T-helper 2 cell (primary cell): ENCODE measurements at regions not wholly inside any gene's neighbourhood (a gene's known extent, or its start where the extent isn't known, plus 50 kb on each side); places are given as distances from the start of the nearest gene placed in this dataset.
"Not testable (repeated sequence)": the region's sequence is repeated elsewhere in the genome, so short reads cannot be mapped to it uniquely, and the experiment has no call there.

Source experiments
- DNase-seq, 5 experiments: peaks; one replicate each; pipeline versions ENCODE4 v3.0.0 to v3.0.0-alpha.2; 2012 to 2022

DNA sequence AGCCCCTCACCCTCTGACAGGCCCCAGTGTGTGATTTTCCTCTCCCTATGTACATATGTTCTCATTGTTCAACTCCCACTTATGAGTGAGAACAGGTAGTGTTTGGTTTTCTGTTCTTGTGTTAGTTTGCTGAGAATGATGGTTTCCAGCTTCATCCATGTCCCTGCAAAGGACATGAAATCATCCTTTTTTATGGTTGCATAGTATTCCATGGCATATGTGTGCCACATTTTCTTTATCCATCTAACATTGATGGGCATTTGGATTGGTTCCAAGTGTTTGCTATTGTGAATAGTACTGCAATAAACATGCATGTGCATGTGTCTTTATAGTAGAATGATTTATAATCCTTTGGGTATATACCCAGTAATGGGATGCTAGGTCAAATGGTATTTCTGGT, 223.7 kb upstream of the VLDLR start:
- DNase-seq: not testable (repeated sequence)

DNA sequence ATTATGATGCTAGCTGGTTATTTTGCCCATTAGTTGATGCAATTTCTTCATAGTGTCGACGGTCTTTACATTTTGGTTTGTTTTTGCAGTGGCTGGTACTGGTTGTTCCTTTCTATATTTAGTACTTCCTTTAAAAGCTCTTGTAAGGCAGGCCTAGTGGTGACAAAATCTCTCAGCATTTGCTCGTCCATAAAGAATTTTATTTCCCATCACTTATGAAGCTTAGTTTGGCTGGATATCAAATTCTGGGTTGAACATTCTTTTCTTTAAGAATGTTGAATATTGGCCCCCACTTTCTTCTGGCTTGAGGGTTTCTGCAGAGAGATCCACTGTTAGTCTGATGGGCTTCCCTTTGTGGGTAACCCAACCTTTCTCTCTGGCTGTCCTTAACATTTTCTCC, 219.8 kb upstream of the VLDLR start:
- DNase-seq: not testable (repeated sequence)

DNA sequence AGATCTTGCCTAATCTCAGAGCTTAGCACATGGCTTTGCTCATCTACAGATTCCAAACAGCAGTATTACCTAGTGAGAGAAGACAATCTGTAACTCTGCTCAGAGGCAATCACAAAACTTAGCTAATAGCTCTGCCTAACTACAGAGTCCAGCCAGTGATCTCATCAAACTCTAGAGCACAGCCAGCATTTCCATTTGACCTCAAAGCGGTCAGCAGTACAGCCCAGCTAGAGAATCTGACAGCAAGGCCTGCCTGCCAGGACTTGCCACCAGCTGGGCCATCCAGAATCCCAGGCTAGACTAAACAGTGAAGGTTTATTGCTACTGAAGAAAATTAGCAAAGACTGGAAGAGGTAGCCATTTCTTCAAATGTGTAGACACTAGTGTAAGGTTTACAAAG, 217.9 kb upstream of the VLDLR start:
- no peak for DNase-seq

DNA sequence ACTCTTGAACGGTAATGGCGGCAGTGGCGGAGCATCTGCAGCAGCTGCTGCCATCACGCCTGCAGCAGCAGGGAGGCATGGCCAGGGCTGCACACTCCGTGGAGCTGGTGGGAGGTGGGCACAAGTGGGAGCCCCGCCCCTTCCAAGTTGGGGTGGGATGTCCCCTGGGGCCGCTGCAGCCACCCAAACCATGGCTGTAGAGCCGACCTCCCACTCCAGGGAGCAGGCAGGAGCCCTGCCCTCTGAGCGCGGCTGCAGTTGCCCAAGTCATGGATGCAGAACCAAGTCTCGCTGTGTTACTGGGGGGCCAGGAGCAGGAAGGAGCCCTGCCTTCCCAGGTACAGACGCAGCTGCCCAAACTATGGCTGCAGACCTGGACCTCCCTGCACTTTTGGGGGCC, 215.3 kb upstream of the VLDLR start:
- DNase-seq: no peak

DNA sequence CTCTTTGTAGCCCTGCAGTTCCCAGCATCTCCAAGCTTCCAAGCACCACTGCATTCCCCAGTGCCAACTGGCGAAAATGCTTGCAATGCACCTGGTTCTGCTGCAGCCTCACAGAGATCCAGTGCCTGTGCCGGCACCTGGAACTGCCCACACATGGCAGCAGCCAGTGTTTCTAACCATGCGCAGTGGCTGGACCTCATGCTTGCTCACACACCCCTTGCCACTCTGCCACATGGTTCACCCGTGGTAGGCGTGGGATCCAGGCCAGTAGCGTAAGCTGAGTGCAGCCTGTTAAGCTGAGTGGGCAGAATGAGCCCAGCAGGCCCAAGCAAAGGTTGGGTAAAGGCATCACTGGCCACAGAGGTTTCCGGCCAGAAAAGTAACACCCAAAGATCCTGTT, 214.1 kb upstream of the VLDLR start:
- DNase-seq: no peak

DNA sequence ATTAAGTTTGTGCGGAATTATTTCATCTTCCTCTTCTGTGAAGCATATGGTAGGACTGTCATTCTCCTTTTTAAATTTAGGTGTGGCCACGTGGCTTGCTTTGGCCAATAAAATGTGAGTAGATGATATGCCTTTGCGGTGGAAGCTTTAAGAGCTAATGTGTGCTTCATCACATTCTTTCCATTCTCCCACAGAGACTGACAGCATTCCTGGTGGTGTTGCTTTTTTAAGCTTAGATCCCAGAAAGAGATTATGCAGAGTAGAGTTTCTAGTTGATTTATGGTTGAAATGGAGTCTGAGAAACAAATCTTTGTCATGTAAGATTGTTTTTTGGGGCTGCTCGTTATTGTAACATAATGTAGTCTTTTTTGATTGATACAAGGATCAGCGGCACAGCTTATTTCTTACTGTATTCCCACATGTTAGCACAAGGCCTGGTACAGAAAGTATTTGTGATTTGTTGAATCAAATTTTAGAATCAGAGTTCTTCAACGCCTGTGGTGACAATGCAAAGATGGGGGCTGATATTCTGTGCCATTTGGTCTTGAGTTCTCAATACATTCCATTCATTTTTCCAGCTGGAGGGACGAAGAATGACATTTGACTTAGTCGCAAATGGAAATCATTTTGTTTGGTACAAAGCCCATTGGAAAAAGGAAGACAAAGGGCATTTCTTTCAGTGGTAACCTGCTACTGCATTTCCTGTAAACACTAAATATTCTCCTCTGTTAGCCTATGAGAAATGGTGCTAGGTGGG, 209.9 kb upstream of the VLDLR start:
- no peak for DNase-seq

DNA sequence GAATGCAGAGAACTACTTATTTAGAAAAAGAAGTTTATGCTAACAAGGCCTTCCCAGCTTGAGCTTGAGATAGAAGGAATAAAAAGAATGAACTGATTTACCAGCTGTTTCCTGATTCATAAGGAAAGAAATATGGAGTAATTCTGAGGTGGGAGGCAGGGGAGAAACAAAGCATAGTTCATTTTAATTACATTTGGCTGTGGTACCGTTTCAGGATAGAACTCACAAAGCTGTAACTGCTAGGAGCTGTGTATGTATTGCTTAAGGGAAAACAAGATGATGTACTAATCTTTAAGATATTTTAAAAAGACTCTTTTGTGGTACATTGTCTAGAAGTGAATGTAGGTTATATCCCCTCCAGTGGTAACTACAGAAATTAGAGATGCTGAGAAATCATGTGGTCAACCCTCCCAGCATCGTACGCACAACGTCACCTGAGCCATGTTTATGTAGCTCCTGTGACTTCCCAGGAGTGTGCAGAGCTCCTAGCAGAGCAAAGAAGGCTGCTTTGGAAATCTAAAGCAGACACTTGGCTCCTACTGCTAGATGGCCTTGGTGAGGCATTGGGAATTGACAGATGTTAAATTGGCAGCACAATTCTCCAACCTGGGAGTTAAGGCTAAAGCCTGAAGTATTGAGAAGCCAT, 208.3 kb upstream of the VLDLR start:
- DNase-seq: no peak

DNA sequence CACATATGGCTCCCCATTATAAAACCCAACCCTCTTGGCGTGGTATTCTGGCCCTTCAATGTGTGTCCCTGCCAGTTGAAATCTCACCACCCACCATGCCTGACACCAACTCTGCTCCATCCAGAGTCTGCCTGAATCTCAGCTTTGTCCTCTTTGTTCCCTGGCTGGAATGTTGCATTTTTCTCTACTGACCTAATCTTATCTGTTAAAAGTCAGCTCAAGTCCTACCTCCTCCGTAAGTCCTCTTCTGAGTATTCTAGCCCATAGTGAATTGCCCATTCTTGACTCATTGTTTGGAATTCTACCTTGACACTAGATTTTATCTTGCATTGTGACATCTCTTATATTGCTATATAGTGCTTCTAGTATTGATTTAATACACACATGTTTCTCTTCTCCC, 207.1 kb upstream of the VLDLR start:
- DNase-seq: no peak

DNA sequence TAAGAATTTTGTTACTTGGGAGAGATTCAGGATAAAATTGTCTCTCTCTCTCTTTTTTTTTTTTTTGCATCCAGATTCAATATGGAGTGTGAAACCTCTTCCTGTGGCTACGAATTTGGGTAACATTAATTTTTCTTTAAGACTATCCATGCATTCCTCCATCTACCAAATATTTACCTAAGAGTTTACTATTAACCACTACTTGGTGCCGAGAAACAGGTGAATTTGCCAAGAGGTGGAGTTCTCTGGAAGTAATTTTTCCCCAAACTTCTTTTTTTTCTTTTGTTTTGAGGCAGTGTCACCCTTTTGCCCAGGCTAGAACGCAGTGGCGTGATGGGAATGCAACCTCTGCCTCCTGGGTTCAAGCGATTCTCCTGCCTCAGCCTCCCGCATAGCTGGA, 206.3 kb upstream of the VLDLR start:
- no peak for DNase-seq

DNA sequence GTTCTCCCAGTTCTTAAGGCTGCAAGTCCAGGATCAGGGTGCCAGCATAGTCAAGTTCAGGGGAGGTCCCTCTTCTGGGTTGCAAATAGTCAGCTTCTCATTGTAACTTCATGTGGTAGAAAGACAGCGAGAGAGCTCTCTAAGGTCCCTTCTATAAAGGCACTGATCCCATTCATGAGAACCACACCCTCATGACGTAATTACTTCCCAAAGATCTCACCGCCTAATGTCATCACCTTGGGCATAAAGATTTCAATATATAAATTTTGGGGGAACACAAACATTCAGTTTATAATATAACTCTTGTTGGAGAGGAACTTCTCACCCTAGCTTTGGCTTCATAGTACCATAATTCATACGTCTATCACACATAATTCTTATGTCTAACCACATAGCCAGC, 203.9 kb upstream of the VLDLR start:
- DNase-seq: no peak

DNA sequence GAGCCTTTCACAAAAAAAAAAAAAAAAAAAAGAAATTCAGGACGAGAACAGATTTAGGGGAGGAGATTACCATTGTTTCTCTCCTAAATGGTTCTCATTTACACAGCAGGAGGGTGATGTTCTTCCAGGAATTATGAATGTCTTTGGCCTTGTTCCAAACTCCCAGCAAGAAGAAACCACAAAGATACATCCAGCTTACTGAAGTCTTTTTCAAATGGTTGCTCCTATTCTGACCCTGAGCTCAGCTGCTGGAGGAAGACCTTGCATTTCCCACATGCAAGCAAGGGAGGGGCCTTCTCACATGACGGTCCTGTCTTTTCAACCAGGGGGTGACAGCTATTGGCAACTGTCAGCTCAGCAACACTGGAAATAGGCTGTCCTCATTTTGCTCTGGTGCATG, 203.0 kb upstream of the VLDLR start:
- DNase-seq: no peak

DNA sequence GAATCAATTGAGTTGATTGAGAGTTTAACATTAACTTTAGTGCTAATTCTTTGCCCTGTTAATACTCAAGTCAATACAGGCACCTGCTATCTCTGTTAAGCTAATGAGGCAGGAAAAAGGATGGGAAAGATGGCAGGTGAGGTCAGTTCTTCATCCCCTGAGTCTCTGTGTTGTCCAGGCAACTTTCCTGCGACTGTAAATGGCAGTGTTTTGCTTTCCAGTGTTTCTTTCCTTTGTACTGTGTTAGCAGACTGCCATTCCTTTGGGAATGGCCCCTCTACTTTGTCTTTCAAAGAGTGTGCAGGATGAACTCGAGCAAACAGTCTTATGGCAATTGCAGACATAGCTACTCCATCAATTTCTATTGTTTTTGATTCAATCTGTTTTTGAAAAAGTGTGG, 202.2 kb upstream of the VLDLR start:
- no peak for DNase-seq

DNA sequence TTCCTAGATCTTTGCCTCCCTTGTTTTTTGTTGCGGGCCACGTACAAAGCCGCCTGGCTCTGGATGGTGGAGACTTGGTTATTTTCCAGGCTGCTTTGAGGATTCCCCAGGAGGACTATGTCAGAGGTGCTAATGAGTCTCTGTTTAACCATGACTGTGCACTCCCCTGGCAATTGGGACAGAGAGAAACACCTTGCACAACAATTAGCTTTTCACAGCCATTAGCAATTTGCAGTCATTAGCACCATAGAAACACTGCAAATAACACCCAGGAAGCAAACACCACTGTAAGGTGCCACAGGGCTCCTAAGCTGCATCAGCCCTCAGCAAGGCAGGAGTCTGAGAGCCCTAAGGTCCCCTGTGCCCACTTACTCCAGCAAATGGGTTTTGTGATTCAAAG, 201.0 kb upstream of the VLDLR start:
- no peak for DNase-seq

DNA sequence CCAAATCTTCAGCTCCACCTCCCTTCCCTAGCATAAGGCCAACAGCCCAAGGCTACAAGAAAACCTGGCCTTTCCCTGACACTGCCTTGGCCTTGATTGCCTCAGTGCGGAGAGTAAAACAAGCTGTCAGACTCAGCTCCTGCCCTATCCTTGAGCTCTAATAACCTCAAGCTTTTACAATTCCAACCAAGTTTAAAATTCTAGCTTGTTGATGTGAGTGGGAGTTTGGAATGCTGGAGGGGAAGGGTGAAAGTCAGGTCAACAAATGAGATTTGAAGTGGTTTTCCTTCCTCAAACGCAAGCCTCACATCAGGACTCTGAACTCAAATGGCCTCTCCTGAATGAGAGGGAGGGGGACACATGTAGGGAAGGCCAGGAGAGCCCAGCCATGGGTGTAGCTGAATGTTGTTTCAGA, 197.0 kb upstream of the VLDLR start:
- no peak for DNase-seq

DNA sequence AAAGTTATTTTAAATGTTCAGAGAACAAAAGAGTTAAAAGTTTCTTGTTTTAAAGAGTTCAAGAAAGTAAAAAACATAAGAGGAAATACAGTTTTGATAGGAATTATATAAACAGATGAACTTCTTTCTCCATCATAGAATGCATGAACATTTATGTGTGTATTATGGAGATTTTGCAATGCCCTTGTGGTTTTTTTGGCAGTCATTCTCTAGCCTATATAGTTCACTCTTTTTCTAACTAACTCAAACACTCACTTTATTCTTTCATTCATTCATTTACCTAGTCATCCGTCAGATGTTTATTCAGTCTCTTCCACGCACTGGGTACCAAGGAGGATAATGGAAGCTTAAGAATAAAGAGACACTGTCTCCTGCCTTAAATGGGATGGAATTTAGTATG, 195.9 kb upstream of the VLDLR start:
- DNase-seq: no peak

DNA sequence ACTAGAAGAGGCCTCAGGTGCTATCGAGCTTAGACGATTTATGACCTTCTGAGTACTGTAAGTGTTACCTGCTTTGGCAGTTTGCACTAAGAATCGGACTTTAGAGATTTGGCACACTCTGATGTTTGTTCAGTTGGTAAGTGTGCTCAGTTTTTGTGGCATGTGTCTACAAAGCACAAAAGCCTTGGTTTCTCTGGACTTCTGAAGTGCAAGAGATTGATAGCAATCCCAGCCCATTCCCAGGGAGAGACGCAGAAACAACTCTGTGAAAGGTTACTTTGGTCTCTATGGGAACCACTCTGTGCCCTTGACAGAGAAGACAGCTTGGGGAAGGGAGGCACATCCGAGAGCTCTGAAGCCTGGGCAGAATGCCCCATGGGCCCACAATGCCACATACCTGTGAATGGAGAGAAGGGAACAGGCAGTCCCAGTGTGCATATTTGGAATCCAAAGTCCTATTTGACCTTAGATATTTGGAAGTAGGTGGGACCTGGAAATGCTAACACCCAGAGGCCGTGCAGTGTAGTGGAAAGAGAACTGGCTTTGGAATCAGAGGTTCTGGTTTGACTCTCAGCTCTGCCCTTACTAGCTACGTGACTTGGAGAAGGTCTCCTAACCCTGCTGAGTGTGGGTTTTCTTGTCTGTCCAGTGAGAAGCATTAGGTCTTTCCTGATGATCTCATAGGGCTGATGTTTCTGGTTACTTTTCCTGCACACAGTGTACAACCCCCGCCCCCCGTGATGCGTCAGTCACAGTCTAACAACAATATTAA, 194.3 kb upstream of the VLDLR start:
- no peak for DNase-seq

DNA sequence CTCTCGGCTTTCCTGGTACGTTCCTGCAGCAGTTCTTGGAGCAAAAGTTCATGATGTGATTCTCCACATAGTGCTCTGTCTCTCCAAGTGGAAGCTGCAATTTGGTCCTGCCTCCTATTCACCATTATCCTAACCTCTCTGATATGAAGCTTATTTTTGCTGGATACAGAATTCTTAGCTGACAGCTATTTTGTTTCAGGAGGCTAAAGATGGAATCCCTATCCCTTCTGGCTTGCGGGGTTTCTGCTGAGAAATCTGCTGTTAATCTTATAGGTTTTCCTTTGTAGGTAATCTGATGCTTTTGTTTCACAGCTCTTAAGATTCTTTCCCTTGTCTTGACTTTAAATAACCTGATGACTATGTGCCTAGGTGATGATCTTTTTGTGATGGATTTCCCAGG, 181.6 kb upstream of the VLDLR start:
- no peak for DNase-seq

DNA sequence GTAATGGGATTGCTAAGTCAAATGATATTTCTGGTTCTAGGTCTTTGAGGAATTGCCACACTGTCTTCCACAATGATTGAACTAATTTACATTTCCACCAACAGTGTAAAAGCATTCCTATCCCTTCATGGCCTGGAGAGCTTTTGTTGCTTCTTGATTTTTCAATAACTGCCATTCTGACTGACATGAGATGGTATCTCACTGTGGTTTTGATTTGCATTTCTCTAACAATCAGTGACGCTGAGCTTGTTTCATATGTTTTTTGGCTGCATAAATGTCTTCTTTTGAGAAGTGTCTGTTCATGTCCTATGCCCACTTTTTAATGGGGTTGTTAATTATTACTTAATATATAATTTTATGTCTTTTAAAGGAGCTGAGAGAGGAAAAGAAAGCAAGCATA, 177.7 kb upstream of the VLDLR start:
- DNase-seq: peak in 1 of 5 experiments; percentile 24

DNA sequence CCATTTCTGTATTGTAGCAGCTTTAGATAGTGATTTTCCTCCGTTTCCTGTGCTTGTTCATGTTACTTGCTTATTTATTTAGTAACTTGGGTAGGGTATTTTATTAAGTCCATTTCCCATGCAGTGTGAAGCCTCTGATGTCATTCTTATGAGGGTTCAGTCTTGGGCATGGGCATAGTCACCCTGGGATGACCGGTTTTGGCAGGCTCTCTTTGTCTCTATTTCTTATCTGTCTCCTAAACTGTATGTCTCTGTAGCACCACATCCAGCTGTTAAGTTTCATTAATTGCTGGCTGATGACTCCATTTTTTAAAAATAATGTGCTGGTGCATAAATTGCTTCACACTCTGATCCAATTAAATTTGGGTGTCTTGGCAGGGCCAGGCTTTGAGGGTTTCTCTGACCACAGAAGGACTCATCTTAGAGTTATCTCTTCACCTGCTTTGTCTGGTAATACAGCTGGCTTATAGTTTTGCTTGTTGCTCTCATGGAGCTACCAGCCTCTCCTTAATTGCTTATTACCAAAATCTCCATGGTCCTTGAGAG, 173.3 kb upstream of the VLDLR start:
- no peak for DNase-seq

DNA sequence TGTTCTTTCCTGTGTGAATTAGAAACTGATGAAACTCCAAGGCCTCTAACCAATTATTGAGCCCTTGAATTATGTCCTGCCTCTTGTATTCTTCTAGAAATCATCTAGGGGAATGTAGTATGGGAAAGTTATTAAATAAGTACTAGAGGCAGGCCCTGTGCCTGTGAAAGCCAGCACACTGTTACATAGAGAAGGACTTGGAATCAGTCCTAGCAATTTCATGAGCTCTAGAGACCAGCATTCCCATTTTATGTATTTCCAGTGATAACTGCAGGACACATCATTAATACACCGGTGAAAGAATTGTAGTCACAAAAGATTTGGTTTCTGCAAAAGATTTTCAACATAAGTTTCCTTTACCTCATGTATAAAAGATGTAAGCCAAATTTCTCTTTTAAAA, 168.5 kb upstream of the VLDLR start:
- DNase-seq: no peak

DNA sequence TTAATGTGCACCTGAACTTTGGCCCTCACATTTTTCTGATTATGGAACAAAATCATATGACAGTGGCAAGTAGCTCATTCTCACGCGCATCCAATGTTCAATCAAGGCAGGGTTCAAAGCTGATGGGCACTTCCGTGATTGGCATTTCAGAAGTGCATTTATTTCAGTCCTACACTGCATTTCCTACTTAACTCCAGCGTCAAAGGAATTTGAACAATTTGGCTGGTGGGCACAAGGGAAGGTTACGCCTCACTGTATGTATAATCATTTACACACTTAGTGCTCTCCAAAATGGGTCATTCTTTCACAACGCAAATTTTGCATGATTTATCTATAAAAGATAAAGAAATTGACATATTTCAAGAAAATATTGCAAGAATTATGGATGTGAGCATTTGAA, 167.9 kb upstream of the VLDLR start:
- DNase-seq: no peak

DNA sequence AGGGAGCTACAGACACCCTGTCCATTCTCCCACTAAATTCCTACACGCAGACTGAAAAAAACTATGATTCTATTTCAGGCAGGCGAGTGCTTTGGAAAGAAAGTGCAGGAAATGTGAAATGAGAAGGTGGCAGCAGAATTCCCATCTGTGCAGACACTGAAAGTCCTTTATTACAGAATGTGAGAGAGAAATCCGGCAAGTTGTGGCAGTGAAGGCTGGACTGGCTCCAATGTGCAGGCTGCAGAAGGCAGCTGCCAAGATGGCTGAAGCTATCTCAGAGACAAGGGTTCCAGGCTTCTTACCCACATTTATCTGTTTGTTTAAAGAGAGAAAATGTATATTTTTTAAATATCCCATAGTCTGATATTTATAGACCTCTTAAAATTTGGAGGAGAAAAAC, 161.8 kb upstream of the VLDLR start:
- DNase-seq: no peak

DNA sequence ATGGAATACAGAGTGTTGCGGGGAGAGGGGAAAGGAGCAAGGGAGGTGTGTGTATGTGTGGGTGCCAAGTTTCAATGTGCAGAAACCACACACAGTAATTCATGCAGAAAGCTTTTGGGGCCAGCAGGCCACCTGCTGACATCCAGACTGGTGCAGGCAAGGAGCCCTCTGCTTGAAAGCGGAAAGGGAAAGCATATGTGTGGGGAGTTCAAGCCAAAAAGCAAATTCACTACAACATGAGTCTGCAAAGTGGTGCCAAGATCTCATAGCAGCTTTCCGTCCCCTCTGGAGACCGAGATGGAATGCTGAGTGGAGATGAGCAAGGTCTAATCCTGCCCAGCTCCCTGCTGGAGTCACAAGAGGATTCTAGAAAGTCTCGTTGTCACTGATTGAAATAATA, 159.7 kb upstream of the VLDLR start:
- DNase-seq: no peak

DNA sequence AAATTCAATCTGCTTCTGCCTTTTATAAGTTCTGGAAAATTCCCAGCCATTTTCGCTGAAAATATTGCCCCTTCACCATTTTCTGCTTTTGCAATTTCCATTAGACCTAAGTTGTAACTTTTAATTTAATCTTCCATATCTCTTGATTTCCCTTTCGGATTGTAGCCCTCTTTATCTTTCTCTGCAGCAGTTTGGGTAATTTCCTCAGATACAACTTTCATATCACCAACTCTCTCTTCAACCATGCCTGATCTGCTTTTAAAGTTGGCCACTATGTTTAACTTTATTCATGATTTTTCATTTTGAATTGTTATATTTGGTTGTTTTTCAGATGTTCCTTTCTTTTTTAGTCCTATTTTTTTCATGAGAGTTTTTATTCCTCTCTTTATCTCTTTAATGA, 157.0 kb upstream of the VLDLR start:
- DNase-seq: no peak
